ENCODE measurements at regions not wholly inside any gene's neighbourhood (a gene's known extent, or its start where the extent isn't known, plus 50 kb on each side); places are given as distances from the start of the nearest gene placed in this dataset.
"Not testable (repeated sequence)": the region's sequence is repeated elsewhere in the genome, so short reads cannot be mapped to it uniquely, and the experiment has no call there.

DNA sequence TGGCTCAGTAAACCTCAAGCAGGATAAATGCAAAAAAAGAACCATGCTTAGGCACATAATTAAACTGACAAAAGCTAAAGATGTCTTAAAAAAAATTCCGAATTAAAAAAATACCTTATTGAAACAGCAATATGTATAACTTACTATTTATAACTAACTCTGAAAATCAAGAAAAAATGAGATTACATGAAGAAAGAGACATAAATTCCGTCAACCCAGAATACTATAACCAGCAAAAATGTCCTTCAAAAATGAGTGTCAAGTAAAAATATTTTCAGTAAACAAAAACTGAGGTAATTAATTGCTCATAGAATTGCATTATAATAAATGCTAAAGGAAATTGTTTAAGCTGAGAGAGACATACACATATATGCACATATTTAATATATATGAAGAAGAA, 474.5 kb upstream of the SYT4 start:
- DNase-seq (ENCODE audit: insufficient read length) (no peak), FAIRE-seq (no peak)
- no peak for TF ChIP-seq POLR2AphosphoS5 (IDR thresholded peaks at IDR 0.05; ENCODE audit: low read depth, low read length)
- no peak for TF ChIP-seq TAF1 (IDR thresholded peaks at IDR 0.05; ENCODE audit: borderline replicate concordance, low read depth, low read length)
- no peak for TF ChIP-seq POLR2A (IDR thresholded peaks at IDR 0.05; ENCODE audit: low read depth, low read length)

DNA sequence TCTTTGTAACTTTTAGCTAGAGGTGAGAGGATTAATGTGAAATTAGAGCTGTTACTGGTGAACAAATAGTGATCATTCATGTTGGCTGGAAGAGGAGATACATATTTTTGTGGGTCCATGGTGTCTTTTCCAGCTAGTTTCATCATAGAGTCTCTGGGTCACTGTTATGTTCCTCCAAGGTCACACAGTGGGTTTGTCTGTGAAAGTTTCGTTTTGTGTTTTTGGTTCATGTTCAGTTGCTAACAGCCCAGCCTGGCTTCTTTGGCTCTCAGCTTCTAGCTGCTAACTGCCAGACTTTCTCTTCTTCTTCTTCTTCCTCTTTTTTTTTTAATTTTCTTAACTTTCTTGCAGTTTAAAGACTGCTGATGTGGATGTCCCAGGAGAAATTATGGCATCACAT, 480.0 kb upstream of the SYT4 start:
- DNase-seq (ENCODE audit: insufficient read length) = no peak
- FAIRE-seq = no peak
- TF ChIP-seq TAF1 (IDR thresholded peaks at IDR 0.05; ENCODE audit: borderline replicate concordance, low read depth, low read length) = no peak
- TF ChIP-seq POLR2A (IDR thresholded peaks at IDR 0.05; ENCODE audit: low read depth, low read length) = no peak
- TF ChIP-seq POLR2AphosphoS5 (IDR thresholded peaks at IDR 0.05; ENCODE audit: low read depth, low read length) = no peak

DNA sequence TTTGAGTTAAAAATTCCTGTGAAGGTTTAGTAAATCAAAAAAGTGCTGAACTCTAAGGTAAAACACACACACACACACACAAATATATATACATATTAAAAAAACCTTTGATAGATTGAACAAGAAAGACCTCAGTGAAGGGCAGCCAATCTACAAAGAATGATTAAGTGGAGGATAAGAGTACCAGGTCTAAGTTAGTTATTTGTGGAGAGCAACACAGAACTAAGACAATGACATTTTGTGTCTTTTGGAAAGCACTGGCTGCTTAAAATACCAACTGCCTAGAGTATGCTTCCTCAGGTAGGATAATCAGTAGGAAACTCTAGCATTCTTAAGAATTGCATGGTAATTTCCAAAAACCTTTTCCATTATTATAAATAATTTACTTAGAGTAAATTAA, 481.4 kb upstream of the SYT4 start:
- FAIRE-seq (no peak), DNase-seq (ENCODE audit: insufficient read length) (no peak)
- TF ChIP-seq POLR2AphosphoS5 (IDR thresholded peaks at IDR 0.05; ENCODE audit: low read depth, low read length) (no peak), POLR2A (IDR thresholded peaks at IDR 0.05; ENCODE audit: low read depth, low read length) (no peak), TAF1 (IDR thresholded peaks at IDR 0.05; ENCODE audit: borderline replicate concordance, low read depth, low read length) (no peak)

DNA sequence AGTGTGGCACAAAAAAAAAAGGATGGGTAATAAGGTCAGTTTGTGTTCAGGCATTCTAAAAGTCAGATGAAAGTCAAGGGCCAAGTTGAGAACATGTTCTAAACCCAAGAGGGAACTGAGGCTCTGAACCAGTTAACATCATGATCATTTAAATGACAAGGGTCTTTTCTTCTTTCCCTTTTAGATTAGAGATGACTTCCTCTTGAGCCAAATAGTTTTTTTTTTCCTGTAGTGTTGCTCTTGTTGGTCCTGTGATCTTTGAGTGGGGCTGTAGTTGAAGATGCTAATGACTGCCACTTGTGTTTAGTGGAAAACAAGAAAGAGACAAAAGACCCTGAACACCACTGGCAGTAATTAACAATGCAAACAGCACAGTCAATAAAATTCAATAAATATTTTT, 482.7 kb upstream of the SYT4 start:
- FAIRE-seq (no peak), DNase-seq (ENCODE audit: insufficient read length) (no peak)
- no peak for TF ChIP-seq POLR2A (IDR thresholded peaks at IDR 0.05; ENCODE audit: low read depth, low read length)
- no peak for TF ChIP-seq POLR2AphosphoS5 (IDR thresholded peaks at IDR 0.05; ENCODE audit: low read depth, low read length)
- no peak for TF ChIP-seq TAF1 (IDR thresholded peaks at IDR 0.05; ENCODE audit: borderline replicate concordance, low read depth, low read length)

DNA sequence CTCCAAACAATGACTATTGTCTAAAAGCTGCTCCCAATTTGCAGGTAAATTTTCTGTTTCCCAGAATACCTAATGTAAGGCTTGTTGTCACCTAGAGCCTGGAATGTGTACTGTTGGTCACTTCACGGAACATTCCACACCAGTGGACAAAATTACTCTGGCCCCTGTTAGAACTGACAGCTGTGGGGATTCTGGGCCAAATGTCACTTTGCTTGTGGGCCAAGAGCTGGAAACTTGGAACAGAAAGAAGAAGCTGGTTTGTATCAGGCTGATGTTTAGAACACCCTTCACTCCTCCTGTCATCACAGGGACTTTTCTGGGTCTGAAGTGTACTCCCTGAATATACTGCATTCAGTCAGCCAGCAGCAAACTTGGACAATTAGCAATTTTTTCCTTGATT, 495.6 kb upstream of the SYT4 start:
- TF ChIP-seq TAF1 (IDR thresholded peaks at IDR 0.05; ENCODE audit: borderline replicate concordance, low read depth, low read length) (no peak), POLR2AphosphoS5 (IDR thresholded peaks at IDR 0.05; ENCODE audit: low read depth, low read length) (no peak)
- FAIRE-seq (no peak), DNase-seq (ENCODE audit: insufficient read length) (no peak)

DNA sequence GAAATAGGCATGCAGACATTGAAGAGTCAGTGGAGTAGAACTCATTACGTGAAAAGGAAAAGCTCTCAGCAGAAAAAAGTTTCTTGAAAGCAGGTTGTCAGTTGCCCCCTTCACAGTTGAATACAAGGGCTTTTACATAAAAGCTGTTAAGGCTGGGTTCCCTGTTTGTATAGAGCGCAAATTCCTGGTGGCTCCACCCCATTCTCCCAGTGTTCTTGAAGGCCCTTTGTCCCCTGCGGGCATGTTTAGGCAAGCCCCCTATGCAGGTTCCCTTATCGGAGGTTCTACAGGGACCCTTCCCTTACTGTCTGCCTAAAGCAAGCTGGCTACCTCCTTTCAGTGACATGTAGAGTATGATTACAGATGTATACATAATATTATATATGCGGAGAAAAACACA, 497.2 kb upstream of the SYT4 start:
- FAIRE-seq (no peak), DNase-seq (ENCODE audit: insufficient read length) (no peak)
- TF ChIP-seq POLR2AphosphoS5 (IDR thresholded peaks at IDR 0.05; ENCODE audit: low read depth, low read length) (no peak), POLR2A (IDR thresholded peaks at IDR 0.05; ENCODE audit: low read depth, low read length) (no peak), TAF1 (IDR thresholded peaks at IDR 0.05; ENCODE audit: borderline replicate concordance, low read depth, low read length) (no peak)

DNA sequence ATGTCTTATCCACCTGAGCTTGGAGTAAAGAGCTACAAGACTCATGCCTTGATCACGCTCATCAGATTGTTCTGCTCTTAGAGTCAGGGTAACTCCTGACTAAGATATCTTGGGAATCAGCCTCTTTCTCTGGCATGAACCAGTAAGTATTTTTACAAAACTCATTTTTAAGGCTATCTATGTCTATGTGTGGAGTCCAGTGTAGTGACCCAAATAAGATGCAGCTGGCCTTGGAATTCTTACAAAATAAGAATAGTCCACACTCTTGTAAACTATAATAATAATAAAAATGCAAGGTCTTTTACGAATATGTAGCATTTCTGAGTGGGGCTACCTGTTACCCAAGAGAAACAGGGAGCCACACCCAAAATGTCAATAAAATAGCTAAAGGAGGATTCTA, 498.3 kb upstream of the SYT4 start:
- DNase-seq (ENCODE audit: insufficient read length) = no peak
- TF ChIP-seq POLR2AphosphoS5 (IDR thresholded peaks at IDR 0.05; ENCODE audit: low read depth, low read length) = no peak
- TF ChIP-seq POLR2A (IDR thresholded peaks at IDR 0.05; ENCODE audit: low read depth, low read length) = no peak
- no peak for TF ChIP-seq TAF1 (IDR thresholded peaks at IDR 0.05; ENCODE audit: borderline replicate concordance, low read depth, low read length)
- FAIRE-seq = no peak

DNA sequence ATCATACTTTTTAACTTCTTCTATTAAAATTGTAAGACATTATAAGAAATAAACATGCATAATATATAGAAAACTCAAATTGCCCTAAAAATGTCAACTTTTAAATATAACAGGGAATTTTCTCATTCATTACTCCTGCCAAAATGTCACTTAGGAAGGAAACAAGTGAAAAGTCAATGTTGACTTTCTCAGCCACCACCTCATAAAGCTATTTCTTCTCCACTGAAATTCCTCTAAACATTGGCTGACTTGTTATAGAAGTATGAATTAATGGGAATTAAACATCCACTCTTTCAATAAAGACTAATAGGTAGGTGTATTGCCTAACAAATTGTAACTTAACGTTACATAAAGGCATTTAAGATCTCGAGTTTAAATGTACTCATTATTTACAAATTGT, 499.7 kb upstream of the SYT4 start:
- FAIRE-seq = no peak
- no peak for TF ChIP-seq POLR2A (IDR thresholded peaks at IDR 0.05; ENCODE audit: low read depth, low read length)
- no peak for TF ChIP-seq TAF1 (IDR thresholded peaks at IDR 0.05; ENCODE audit: borderline replicate concordance, low read depth, low read length)
- TF ChIP-seq POLR2AphosphoS5 (IDR thresholded peaks at IDR 0.05; ENCODE audit: low read depth, low read length) = no peak
- no peak for DNase-seq (ENCODE audit: insufficient read length)

DNA sequence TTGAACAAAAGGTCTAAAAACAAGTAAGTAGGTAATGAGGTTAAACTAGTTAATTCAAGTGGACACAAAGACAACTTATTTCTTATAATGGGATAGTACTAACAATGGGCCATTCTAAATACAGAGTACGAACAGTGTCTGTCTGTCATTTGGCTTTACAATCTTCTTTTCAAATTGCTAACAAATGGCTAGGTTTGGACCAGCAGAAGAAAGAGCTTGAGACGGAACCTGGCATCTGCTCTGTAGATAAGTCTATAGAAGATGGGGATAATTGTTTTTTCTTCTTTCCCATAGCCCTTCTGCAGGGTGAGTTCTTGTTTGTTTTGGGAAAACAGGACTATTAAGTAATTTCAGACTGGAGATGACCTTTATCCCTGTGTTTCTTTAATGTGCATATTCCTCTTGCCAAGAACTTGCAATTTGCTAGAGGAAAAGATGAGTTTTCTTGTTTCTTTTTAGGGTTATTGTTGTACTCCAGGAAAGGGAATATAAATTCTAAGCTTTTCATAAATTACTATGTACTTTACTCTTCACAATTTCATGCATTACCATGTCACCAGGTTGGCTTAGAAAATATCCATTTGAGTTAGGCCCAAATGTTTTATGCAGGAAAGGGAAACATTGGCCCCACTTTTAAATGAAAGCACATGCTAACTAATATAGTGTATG, 500.5 kb upstream of the SYT4 start:
- TF ChIP-seq TAF1 (IDR thresholded peaks at IDR 0.05; ENCODE audit: borderline replicate concordance, low read depth, low read length) (no peak), POLR2A (IDR thresholded peaks at IDR 0.05; ENCODE audit: low read depth, low read length) (no peak), POLR2AphosphoS5 (IDR thresholded peaks at IDR 0.05; ENCODE audit: low read depth, low read length) (no peak)
- DNase-seq (ENCODE audit: insufficient read length) (no peak), FAIRE-seq (no peak)

DNA sequence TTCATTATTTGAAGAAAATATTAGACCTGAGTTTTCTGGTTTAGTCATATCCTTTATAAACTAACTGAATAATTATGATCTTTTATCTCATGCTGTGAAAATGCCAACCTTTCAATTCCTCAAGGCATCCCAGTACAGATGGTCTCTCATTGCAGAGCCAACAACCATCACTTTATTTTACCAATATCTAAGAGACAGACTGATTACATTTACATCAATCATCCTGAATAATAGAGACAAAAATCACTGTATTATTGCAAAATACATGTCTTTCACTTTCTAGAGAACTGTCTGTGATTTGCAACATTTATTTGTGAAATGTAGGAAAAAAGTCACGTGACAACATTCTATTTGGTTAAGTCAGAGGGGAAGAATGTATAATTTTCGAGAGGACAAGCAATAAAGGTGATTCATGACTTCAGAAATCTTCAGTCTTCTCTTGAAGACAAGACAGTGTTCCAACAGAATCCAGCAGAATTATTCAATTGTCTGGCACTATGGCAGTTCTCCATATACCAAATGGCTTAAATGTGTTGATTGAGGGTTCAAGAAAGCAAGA, 503.6 kb upstream of the SYT4 start:
- TF ChIP-seq POLR2AphosphoS5 (IDR thresholded peaks at IDR 0.05; ENCODE audit: low read depth, low read length) = no peak
- no peak for TF ChIP-seq POLR2A (IDR thresholded peaks at IDR 0.05; ENCODE audit: low read depth, low read length)
- TF ChIP-seq TAF1 (IDR thresholded peaks at IDR 0.05; ENCODE audit: borderline replicate concordance, low read depth, low read length) = no peak
- no peak for FAIRE-seq
- DNase-seq (ENCODE audit: insufficient read length) = no peak

DNA sequence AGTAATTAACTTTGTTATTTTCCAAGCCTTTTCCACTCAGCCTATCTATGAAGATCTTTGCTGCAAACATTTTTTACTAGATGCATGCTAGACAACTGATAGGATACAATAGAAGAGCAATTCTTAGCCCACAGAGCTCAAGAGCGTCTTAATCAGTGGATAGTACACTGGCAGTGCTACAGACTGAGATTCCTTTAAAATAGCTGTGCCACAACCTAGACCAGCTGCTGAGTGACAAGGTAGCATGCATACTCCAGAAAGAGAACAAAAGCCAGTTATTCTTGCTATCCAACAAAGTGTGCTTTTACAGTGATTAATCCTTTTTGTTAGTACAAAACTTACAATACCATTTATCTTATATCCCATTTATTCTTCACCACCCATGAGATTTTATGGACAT, 507.9 kb upstream of the SYT4 start:
- FAIRE-seq = no peak
- no peak for DNase-seq (ENCODE audit: insufficient read length)
- TF ChIP-seq POLR2AphosphoS5 (IDR thresholded peaks at IDR 0.05; ENCODE audit: low read depth, low read length) = no peak
- no peak for TF ChIP-seq TAF1 (IDR thresholded peaks at IDR 0.05; ENCODE audit: borderline replicate concordance, low read depth, low read length)
- no peak for TF ChIP-seq POLR2A (IDR thresholded peaks at IDR 0.05; ENCODE audit: low read depth, low read length)

DNA sequence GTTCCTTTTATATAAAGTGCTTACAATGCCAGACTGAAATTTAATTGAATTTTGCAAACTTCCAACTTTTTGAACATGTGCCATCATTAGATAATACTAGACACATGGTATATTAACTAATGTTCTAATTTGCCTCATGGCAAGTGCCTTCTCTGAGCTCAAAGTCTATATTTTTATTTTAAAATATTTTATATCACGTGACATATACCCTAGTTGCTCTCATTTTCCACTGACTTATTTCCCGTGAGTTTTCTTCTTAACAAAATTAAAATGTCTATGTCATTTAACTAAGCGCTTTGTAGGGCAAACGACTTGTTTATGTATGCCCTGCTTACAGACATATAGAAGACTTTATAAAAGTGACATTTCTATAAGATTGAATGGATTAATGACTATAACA, 509.6 kb upstream of the SYT4 start:
- FAIRE-seq (no peak), DNase-seq (ENCODE audit: insufficient read length) (no peak)
- no peak for TF ChIP-seq POLR2AphosphoS5 (IDR thresholded peaks at IDR 0.05; ENCODE audit: low read depth, low read length)
- no peak for TF ChIP-seq TAF1 (IDR thresholded peaks at IDR 0.05; ENCODE audit: borderline replicate concordance, low read depth, low read length)
- no peak for TF ChIP-seq POLR2A (IDR thresholded peaks at IDR 0.05; ENCODE audit: low read depth, low read length)

DNA sequence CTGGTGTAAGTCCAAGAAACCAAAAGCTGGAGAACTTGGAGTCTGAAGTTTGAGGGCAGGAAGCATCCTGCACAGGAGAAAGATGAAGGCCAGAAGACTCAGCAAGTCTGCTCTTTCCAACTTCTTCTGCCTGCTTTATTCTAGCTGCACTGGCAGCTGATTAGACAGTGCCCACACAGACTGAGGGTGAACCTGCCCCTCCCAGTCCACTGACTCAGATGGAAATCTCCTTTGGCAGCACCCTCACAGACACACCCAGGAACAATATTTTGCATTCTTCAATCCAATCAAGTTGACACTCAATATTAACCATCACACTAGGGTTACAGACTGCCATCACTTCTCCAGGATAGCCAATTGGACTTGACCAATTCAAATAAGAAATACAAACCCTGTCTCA, 510.4 kb upstream of the SYT4 start:
- not testable (repeated sequence) for FAIRE-seq; DNase-seq (ENCODE audit: insufficient read length)
